ENCODE measurements at regions not wholly inside any gene's neighbourhood (a gene's known extent, or its start where the extent isn't known, plus 50 kb on each side); places are given as distances from the start of the nearest gene placed in this dataset.

DNA sequence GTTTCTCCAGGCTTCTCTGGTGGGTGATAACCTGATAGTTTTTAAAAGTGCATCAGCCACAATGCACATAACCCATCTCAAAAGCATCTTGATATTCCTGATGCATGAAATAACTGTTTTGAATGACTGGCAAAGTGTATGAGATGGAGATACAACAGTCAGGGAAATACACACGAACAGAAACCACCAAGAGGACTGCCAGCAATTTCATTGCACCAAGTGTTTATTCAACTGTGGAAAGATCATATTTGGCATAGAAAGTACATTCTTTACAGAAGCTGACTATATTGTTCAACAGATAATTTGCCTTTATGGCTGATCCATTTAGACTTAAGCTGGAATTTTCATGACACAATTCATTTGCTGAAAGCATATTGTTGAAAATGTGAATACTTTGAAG is 139.5 kb downstream of the SLIT2 start:
- ChIA-PET POLR2A (no interaction called here), CTCF (no interaction called here)
- Histone ChIP-seq H3K27ac (ENCODE audit: low read length) (no peak overlapping the region), H3K36me3 (ENCODE audit: control insufficient read depth, insufficient read depth, low read length) (no peaks in the 10 kb centered on the region), H3K9me3 (ENCODE audit: control insufficient read depth, insufficient read depth, low read depth, low read length) (no peaks in the 10 kb centered on the region), H3K4me1 (ENCODE audit: control insufficient read depth, insufficient read depth, low read length) (no peaks in the 10 kb centered on the region), H3K4me3 (ENCODE audit: low read depth in 2 of 2, low read length in 2 of 2) (no peak overlapping the region), H3K27me3 (ENCODE audit: control insufficient read depth, insufficient read depth, low read length) (no peaks in the 10 kb centered on the region)
- no TSS peak for BruUV-seq (replicated peaks)
- DNase-seq (ENCODE audit: low read depth, low spot score) (no peak), ATAC-seq (no peak)
- TF ChIP-seq, protein P1, sequence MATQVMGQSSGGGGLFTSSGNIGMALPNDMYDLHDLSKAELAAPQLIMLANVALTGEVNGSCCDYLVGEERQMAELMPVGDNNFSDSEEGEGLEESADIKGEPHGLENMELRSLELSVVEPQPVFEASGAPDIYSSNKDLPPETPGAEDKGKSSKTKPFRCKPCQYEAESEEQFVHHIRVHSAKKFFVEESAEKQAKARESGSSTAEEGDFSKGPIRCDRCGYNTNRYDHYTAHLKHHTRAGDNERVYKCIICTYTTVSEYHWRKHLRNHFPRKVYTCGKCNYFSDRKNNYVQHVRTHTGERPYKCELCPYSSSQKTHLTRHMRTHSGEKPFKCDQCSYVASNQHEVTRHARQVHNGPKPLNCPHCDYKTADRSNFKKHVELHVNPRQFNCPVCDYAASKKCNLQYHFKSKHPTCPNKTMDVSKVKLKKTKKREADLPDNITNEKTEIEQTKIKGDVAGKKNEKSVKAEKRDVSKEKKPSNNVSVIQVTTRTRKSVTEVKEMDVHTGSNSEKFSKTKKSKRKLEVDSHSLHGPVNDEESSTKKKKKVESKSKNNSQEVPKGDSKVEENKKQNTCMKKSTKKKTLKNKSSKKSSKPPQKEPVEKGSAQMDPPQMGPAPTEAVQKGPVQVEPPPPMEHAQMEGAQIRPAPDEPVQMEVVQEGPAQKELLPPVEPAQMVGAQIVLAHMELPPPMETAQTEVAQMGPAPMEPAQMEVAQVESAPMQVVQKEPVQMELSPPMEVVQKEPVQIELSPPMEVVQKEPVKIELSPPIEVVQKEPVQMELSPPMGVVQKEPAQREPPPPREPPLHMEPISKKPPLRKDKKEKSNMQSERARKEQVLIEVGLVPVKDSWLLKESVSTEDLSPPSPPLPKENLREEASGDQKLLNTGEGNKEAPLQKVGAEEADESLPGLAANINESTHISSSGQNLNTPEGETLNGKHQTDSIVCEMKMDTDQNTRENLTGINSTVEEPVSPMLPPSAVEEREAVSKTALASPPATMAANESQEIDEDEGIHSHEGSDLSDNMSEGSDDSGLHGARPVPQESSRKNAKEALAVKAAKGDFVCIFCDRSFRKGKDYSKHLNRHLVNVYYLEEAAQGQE (IDR thresholded peaks at IDR 0.05; ENCODE audit: insufficient read depth in 1 of 2, low read depth in 2 of 2, low read length in 1 of 2) = no peak
- TF ChIP-seq SIN3A (IDR thresholded peaks at IDR 0.05; ENCODE audit: borderline replicate concordance, insufficient read depth, low read depth, low read length) (no peak), POLR2AphosphoS5 (IDR thresholded peaks at IDR 0.05; ENCODE audit: low read depth, low read length) (no peak), TCF7L2 (IDR thresholded peaks at IDR 0.05; ENCODE audit: low read depth, low read length) (no peak)
- TF ChIP-seq, protein P2, sequence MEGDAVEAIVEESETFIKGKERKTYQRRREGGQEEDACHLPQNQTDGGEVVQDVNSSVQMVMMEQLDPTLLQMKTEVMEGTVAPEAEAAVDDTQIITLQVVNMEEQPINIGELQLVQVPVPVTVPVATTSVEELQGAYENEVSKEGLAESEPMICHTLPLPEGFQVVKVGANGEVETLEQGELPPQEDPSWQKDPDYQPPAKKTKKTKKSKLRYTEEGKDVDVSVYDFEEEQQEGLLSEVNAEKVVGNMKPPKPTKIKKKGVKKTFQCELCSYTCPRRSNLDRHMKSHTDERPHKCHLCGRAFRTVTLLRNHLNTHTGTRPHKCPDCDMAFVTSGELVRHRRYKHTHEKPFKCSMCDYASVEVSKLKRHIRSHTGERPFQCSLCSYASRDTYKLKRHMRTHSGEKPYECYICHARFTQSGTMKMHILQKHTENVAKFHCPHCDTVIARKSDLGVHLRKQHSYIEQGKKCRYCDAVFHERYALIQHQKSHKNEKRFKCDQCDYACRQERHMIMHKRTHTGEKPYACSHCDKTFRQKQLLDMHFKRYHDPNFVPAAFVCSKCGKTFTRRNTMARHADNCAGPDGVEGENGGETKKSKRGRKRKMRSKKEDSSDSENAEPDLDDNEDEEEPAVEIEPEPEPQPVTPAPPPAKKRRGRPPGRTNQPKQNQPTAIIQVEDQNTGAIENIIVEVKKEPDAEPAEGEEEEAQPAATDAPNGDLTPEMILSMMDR (IDR thresholded peaks at IDR 0.05) = no peak
- intact Hi-C loops (cut with micrococcal nuclease; ENCODE audit: unreplicated experiment) = no loop called here
- in situ Hi-C loops (cut with HindIII; ENCODE audit: low pct_unique_long_range_greater_than_20kb, low sequenced_read_pairs) = no loop called here

DNA sequence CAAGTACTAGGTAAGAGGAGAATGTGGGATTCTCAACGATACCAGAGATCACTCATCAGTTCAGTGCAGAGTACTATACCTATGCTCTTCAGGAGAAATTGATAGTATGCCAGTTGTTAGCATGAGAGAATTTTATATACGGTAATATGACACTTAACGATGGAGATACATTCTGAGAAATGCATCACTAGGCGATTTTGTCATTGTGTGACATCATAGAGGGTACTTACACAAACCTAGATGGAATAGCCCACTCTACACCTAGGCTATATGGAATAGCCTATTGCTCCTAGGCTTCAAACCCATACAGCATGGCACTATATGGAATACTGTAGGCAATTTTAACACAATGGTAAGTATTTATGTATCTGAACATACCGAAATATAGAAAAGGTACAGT is 140.2 kb downstream of the SLIT2 start:
- H3K36me3 ChIP-seq (ENCODE audit: control insufficient read depth, insufficient read depth, low read length) = no peaks in the 10 kb centered on the region
- ChIA-PET CTCF (no interaction called here), POLR2A (no interaction called here)
- no peaks in the 10 kb centered on the region for H3K27me3 ChIP-seq (ENCODE audit: control insufficient read depth, insufficient read depth, low read length)
- intact Hi-C loops (cut with micrococcal nuclease; ENCODE audit: unreplicated experiment) (no loop called here), in situ Hi-C loops (cut with HindIII; ENCODE audit: low pct_unique_long_range_greater_than_20kb, low sequenced_read_pairs) (no loop called here)
- no peaks in the 10 kb centered on the region for H3K4me1 ChIP-seq (ENCODE audit: control insufficient read depth, insufficient read depth, low read length)
- H3K27ac ChIP-seq (ENCODE audit: low read length) = no peak overlapping the region
- no peak for TF ChIP-seq SIN3A (IDR thresholded peaks at IDR 0.05; ENCODE audit: borderline replicate concordance, insufficient read depth, low read depth, low read length)
- DNase-seq (ENCODE audit: low read depth, low spot score) (no peak), ATAC-seq (no peak)
- no peaks in the 10 kb centered on the region for H3K9me3 ChIP-seq (ENCODE audit: control insufficient read depth, insufficient read depth, low read depth, low read length)
- BruUV-seq (replicated peaks) = no TSS peak
- H3K4me3 ChIP-seq (ENCODE audit: low read depth in 2 of 2, low read length in 2 of 2) = no peak overlapping the region

DNA sequence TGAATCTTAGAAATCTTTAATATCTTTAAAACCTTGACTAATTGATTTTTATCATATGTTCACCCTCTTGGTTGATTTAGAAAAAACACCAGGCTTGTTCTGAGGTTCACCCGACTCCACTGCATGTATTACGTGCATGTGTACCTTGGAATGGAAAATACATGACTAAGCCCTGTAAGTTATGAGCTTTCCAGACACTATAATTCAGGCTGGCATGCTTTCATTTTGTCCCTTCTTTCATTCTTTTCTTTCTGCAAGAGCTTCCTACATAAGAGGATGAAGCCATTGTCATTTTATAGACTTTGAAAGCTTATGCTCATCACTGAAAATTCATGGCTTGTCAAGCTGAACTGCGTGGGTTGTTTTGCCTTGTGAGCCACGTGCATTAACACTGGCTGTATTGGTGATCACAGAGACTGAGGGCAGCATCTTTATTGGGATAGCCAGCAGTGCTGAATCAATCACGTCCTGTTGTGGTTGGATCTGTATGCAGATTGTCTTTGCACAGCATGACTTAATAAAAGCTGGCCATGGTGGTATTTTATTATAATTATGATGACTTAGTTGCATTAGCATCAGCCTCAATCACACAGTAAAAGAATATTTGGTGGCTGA is 141.9 kb downstream of the SLIT2 start:
- BruUV-seq (replicated peaks) = no TSS peak
- Histone ChIP-seq H3K4me1 (ENCODE audit: control insufficient read depth, insufficient read depth, low read length) (no peaks in the 10 kb centered on the region), H3K9me3 (ENCODE audit: control insufficient read depth, insufficient read depth, low read depth, low read length) (no peaks in the 10 kb centered on the region), H3K27me3 (ENCODE audit: control insufficient read depth, insufficient read depth, low read length) (no peaks in the 10 kb centered on the region), H3K27ac (ENCODE audit: low read length) (no peak overlapping the region), H3K36me3 (ENCODE audit: control insufficient read depth, insufficient read depth, low read length) (no peaks in the 10 kb centered on the region), H3K4me3 (ENCODE audit: low read depth in 2 of 2, low read length in 2 of 2) (no peak overlapping the region)
- in situ Hi-C loops (cut with HindIII; ENCODE audit: low pct_unique_long_range_greater_than_20kb, low sequenced_read_pairs) (no loop called here), intact Hi-C loops (cut with micrococcal nuclease; ENCODE audit: unreplicated experiment) (no loop called here)
- CTCF ChIA-PET = no interaction called here
- TF ChIP-seq, protein P2 (IDR thresholded peaks at IDR 0.05) = no peak
- TF ChIP-seq, protein P1 (IDR thresholded peaks at IDR 0.05; ENCODE audit: insufficient read depth in 1 of 2, low read depth in 2 of 2, low read length in 1 of 2) = no peak
- TF ChIP-seq POLR2AphosphoS5 (IDR thresholded peaks at IDR 0.05; ENCODE audit: low read depth, low read length) (no peak), TCF7L2 (IDR thresholded peaks at IDR 0.05; ENCODE audit: low read depth, low read length) (no peak), SIN3A (IDR thresholded peaks at IDR 0.05; ENCODE audit: borderline replicate concordance, insufficient read depth, low read depth, low read length) (no peak)
- ATAC-seq (no peak), DNase-seq (ENCODE audit: low read depth, low spot score) (no peak)
- POLR2A ChIA-PET = no interaction called here
